K562 (cell line): ENCODE measurements at regions not wholly inside any gene's neighbourhood (a gene's known extent, or its start where the extent isn't known, plus 50 kb on each side); places are given as distances from the start of the nearest gene placed in this dataset.

Source experiments
- ZNF143 ChIP-seq: sonication (generic); formaldehyde crosslinking; IDR thresholded peaks from 2 replicates; pipeline ENCODE4 v1.9.0; 2022; ENCODE audit warnings: mild to moderate bottlenecking, missing genetic modification reagents
- TF ChIP-seq, protein P1 (sequence below): fragments of 200-600 bp; sonication (generic); IDR thresholded peaks from one replicate; pipeline ENCODE4 v1.6.1; 2012; ENCODE audit warnings: mild to moderate bottlenecking, low read depth, low read length, inconsistent platforms

DNA sequence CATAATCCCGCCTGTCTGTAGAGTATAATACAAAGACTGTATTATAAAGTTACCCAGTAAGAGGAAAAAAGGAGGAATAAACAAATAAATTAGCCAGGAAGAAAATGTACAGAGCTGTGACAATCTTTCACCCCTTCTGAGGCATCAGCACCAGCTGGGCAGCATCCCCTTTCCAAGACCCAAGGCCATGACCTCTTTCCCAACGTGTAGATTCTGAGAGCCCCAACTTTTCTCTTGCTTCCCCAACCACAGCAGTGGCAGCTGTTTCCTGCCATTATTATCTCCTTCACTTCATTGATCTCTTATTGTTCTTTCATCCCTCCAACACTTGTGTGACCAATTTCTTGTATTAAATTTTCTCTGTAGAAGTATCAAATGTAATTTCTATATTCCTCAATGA is 101.6 kb downstream of the BBS10 start (continued):
- TF ChIP-seq, protein P1, sequence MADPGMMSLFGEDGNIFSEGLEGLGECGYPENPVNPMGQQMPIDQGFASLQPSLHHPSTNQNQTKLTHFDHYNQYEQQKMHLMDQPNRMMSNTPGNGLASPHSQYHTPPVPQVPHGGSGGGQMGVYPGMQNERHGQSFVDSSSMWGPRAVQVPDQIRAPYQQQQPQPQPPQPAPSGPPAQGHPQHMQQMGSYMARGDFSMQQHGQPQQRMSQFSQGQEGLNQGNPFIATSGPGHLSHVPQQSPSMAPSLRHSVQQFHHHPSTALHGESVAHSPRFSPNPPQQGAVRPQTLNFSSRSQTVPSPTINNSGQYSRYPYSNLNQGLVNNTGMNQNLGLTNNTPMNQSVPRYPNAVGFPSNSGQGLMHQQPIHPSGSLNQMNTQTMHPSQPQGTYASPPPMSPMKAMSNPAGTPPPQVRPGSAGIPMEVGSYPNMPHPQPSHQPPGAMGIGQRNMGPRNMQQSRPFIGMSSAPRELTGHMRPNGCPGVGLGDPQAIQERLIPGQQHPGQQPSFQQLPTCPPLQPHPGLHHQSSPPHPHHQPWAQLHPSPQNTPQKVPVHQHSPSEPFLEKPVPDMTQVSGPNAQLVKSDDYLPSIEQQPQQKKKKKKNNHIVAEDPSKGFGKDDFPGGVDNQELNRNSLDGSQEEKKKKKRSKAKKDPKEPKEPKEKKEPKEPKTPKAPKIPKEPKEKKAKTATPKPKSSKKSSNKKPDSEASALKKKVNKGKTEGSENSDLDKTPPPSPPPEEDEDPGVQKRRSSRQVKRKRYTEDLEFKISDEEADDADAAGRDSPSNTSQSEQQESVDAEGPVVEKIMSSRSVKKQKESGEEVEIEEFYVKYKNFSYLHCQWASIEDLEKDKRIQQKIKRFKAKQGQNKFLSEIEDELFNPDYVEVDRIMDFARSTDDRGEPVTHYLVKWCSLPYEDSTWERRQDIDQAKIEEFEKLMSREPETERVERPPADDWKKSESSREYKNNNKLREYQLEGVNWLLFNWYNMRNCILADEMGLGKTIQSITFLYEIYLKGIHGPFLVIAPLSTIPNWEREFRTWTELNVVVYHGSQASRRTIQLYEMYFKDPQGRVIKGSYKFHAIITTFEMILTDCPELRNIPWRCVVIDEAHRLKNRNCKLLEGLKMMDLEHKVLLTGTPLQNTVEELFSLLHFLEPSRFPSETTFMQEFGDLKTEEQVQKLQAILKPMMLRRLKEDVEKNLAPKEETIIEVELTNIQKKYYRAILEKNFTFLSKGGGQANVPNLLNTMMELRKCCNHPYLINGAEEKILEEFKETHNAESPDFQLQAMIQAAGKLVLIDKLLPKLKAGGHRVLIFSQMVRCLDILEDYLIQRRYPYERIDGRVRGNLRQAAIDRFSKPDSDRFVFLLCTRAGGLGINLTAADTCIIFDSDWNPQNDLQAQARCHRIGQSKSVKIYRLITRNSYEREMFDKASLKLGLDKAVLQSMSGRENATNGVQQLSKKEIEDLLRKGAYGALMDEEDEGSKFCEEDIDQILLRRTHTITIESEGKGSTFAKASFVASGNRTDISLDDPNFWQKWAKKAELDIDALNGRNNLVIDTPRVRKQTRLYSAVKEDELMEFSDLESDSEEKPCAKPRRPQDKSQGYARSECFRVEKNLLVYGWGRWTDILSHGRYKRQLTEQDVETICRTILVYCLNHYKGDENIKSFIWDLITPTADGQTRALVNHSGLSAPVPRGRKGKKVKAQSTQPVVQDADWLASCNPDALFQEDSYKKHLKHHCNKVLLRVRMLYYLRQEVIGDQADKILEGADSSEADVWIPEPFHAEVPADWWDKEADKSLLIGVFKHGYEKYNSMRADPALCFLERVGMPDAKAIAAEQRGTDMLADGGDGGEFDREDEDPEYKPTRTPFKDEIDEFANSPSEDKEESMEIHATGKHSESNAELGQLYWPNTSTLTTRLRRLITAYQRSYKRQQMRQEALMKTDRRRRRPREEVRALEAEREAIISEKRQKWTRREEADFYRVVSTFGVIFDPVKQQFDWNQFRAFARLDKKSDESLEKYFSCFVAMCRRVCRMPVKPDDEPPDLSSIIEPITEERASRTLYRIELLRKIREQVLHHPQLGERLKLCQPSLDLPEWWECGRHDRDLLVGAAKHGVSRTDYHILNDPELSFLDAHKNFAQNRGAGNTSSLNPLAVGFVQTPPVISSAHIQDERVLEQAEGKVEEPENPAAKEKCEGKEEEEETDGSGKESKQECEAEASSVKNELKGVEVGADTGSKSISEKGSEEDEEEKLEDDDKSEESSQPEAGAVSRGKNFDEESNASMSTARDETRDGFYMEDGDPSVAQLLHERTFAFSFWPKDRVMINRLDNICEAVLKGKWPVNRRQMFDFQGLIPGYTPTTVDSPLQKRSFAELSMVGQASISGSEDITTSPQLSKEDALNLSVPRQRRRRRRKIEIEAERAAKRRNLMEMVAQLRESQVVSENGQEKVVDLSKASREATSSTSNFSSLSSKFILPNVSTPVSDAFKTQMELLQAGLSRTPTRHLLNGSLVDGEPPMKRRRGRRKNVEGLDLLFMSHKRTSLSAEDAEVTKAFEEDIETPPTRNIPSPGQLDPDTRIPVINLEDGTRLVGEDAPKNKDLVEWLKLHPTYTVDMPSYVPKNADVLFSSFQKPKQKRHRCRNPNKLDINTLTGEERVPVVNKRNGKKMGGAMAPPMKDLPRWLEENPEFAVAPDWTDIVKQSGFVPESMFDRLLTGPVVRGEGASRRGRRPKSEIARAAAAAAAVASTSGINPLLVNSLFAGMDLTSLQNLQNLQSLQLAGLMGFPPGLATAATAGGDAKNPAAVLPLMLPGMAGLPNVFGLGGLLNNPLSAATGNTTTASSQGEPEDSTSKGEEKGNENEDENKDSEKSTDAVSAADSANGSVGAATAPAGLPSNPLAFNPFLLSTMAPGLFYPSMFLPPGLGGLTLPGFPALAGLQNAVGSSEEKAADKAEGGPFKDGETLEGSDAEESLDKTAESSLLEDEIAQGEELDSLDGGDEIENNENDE = no peak
- no peak for TF ChIP-seq ZNF143
